Dermis blood vessel endothelial cell (primary cell): ENCODE measurements at regions not wholly inside any gene's neighbourhood (a gene's known extent, or its start where the extent isn't known, plus 50 kb on each side); places are given as distances from the start of the nearest gene placed in this dataset.

ENCODE experiments used
- DNase-seq: peaks from one replicate; pipeline ENCODE4 v3.0.0; 2010

GRCh38 chr6:82679232-82679631 is 315.6 kb downstream of the TPBG start:
- DNase-seq: no peak

GRCh38 chr6:82680192-82680591 is 316.6 kb downstream of the TPBG start:
- no peak for DNase-seq

GRCh38 chr6:82681119-82681714 is 317.6 kb downstream of the TPBG start:
- no peak for DNase-seq

GRCh38 chr6:82686719-82687118 is 323.1 kb downstream of the TPBG start:
- no peak for DNase-seq

GRCh38 chr6:82687855-82688254 is 324.2 kb downstream of the TPBG start:
- DNase-seq: no peak

GRCh38 chr6:82690283-82690682 is 326.7 kb downstream of the TPBG start:
- no peak for DNase-seq

GRCh38 chr6:82691997-82692396 is 328.4 kb downstream of the TPBG start:
- no peak for DNase-seq

- no peak for DNase-seq
These were observed 329.5 kb downstream of the TPBG start for GRCh38 chr6:82693094-82693493.

- no peak for DNase-seq
These were observed 337.7 kb downstream of the TPBG start for GRCh38 chr6:82701341-82701740.

GRCh38 chr6:82702574-82702973 is 339.0 kb downstream of the TPBG start:
- no peak for DNase-seq

- no peak for DNase-seq
These were observed 339.6 kb downstream of the TPBG start for GRCh38 chr6:82703230-82703629.

GRCh38 chr6:82704045-82704444 is 340.4 kb downstream of the TPBG start:
- no peak for DNase-seq

- DNase-seq: no peak
These were observed 342.0 kb downstream of the TPBG start for GRCh38 chr6:82705579-82705978.

- DNase-seq: no peak
These were observed 347.6 kb downstream of the TPBG start for GRCh38 chr6:82711105-82711827.

- no peak for DNase-seq
These were observed 348.4 kb downstream of the TPBG start for GRCh38 chr6:82711971-82712370.

- DNase-seq: no peak
These were observed 348.8 kb downstream of the TPBG start for GRCh38 chr6:82712389-82712788.

GRCh38 chr6:82712826-82713225 is 349.2 kb downstream of the TPBG start:
- peak; percentile 7 for DNase-seq

- DNase-seq: no peak
These were observed 344.6 kb downstream of the UBE3D start for GRCh38 chr6:82720992-82721391.

- DNase-seq: no peak
These were observed 329.9 kb downstream of the UBE3D start for GRCh38 chr6:82735790-82736189.

GRCh38 chr6:82737965-82738364 is 327.7 kb downstream of the UBE3D start:
- DNase-seq: no peak

GRCh38 chr6:82738773-82739172 is 326.9 kb downstream of the UBE3D start:
- DNase-seq: no peak

- DNase-seq: no peak
These were observed 326.3 kb downstream of the UBE3D start for GRCh38 chr6:82739303-82739702.

- DNase-seq: no peak
These were observed 325.6 kb downstream of the UBE3D start for GRCh38 chr6:82740072-82740471.

- DNase-seq: no peak
These were observed 324.2 kb downstream of the UBE3D start for GRCh38 chr6:82741325-82741995.
